Mesenchymal stem cell (in vitro differentiated cells and primary cell): ENCODE measurements at regions not wholly inside any gene's neighbourhood (a gene's known extent, or its start where the extent isn't known, plus 50 kb on each side); places are given as distances from the start of the nearest gene placed in this dataset.

Experiments used
- DNase-seq: peaks from one replicate; pipeline ENCODE4 v3.0.0-alpha.2; 2013
- H2AFZ ChIP-seq: one replicate; pipeline ENCODE4 v1.6.1; 2013; ENCODE audit warnings: low read depth, mild to moderate bottlenecking, control low read depth, inconsistent platforms, low read length, moderate library complexity
- H2AK5ac ChIP-seq: 2 replicates; pipeline ENCODE4 v1.6.1; 2013; ENCODE audit warnings: low read length, moderate library complexity, mild to moderate bottlenecking, inconsistent platforms; ENCODE audit not compliant: severe bottlenecking
- H2BK120ac ChIP-seq: one replicate; pipeline ENCODE4 v1.6.1; 2013; ENCODE audit warnings: low read depth, mild to moderate bottlenecking, inconsistent platforms, low read length, moderate library complexity
- H2BK12ac ChIP-seq, 2 experiments: one replicate each; pipeline ENCODE4 v1.6.1; 2013; ENCODE audit warnings: inconsistent platforms in 2 of 2, low read length in 2 of 2, mild to moderate bottlenecking in 2 of 2, moderate library complexity in 2 of 2, control low read depth in 1 of 2
- H2BK15ac ChIP-seq: one replicate; pipeline ENCODE4 v1.6.1; 2013; ENCODE audit warnings: mild to moderate bottlenecking, low read depth, inconsistent platforms; ENCODE audit not compliant: poor library complexity, severe bottlenecking
- H2BK5ac ChIP-seq: 2 replicates; pipeline ENCODE4 v1.6.1; 2013; ENCODE audit warnings: low read depth, mild to moderate bottlenecking, low read length, control low read depth, inconsistent platforms; ENCODE audit not compliant: poor library complexity, severe bottlenecking
- H3K14ac ChIP-seq, 2 experiments: one replicate each; pipeline ENCODE4 v1.6.1; 2013; ENCODE audit warnings: inconsistent platforms in 2 of 2, low read length in 2 of 2, control low read depth in 1 of 2, mild to moderate bottlenecking in 1 of 2, moderate library complexity in 1 of 2
- H3K18ac ChIP-seq, 2 experiments: one replicate each; pipeline ENCODE4 v1.6.1; 2013; ENCODE audit warnings: inconsistent platforms in 2 of 2, low read length in 2 of 2, control low read depth in 1 of 2, low read depth in 1 of 2, mild to moderate bottlenecking in 1 of 2
- H3K23ac ChIP-seq, 2 experiments: one replicate each; pipeline ENCODE4 v1.6.1; 2013; ENCODE audit warnings: inconsistent platforms in 2 of 2, low read length in 2 of 2, mild to moderate bottlenecking in 2 of 2, moderate library complexity in 2 of 2, control low read depth in 1 of 2
- H3K27ac ChIP-seq: 2 replicates; pipeline ENCODE4 v1.5.1; 2013; ENCODE audit warnings: mild to moderate bottlenecking, moderate library complexity, low read length, control low read depth, inconsistent platforms; ENCODE audit not compliant: poor library complexity, severe bottlenecking
- H3K27me3 ChIP-seq, 2 experiments: 2 replicates each; pipeline versions ENCODE4 v1.6.1 to v1.7.0; 2013; ENCODE audit warnings: low read length in 2 of 2, mild to moderate bottlenecking in 2 of 2, moderate library complexity in 2 of 2, control low read depth in 1 of 2, inconsistent platforms in 1 of 2; ENCODE audit not compliant: control insufficient read depth in 1 of 2, insufficient read depth in 1 of 2
- H3K36me3 ChIP-seq, 2 experiments: 2 replicates each; pipeline versions ENCODE4 v1.6.1 to v1.7.0; 2013; ENCODE audit warnings: low read length in 2 of 2, control low read depth in 1 of 2, inconsistent platforms in 1 of 2, low read depth in 1 of 2, mild to moderate bottlenecking in 1 of 2; ENCODE audit not compliant: insufficient read depth in 2 of 2, control insufficient read depth in 1 of 2
- H3K4ac ChIP-seq, 2 experiments: one replicate each; pipeline ENCODE4 v1.6.1; 2013; ENCODE audit warnings: inconsistent platforms in 2 of 2, low read length in 2 of 2, mild to moderate bottlenecking in 2 of 2, moderate library complexity in 2 of 2, control low read depth in 1 of 2, low read depth in 1 of 2
- H3K4me1 ChIP-seq: 2 replicates; pipeline ENCODE4 v1.6.1; 2013; ENCODE audit warnings: low read depth, low read length, control low read depth; ENCODE audit not compliant: control insufficient read depth, insufficient read depth
- H3K4me2 ChIP-seq: 2 replicates; pipeline ENCODE4 v1.6.1; 2013; ENCODE audit warnings: low read length, mild to moderate bottlenecking, inconsistent platforms; ENCODE audit not compliant: poor library complexity, severe bottlenecking
- H3K4me3 ChIP-seq, 2 experiments: 2 replicates each; pipeline versions ENCODE4 v1.5.1 to v1.7.0; 2013; ENCODE audit warnings: low read length in 2 of 2, mild to moderate bottlenecking in 2 of 2, control low read depth in 1 of 2, low read depth in 1 of 2; ENCODE audit not compliant: insufficient read depth in 1 of 2
- H3K79me1 ChIP-seq: replicated peaks from 2 replicates; pipeline ENCODE4 v1.6.1; 2013; ENCODE audit warnings: mild to moderate bottlenecking, control low read depth, low read length, inconsistent platforms; ENCODE audit not compliant: poor library complexity, severe bottlenecking
- H3K9ac ChIP-seq: 2 replicates; pipeline ENCODE4 v1.7.0; 2013; ENCODE audit warnings: mild to moderate bottlenecking, low read length, moderate library complexity
- H3K9me3 ChIP-seq: 2 replicates; pipeline ENCODE4 v1.7.0; 2013; ENCODE audit warnings: mild to moderate bottlenecking, low read length; ENCODE audit not compliant: control insufficient read depth
- H4K8ac ChIP-seq: one replicate; pipeline ENCODE4 v1.6.1; 2013; ENCODE audit warnings: inconsistent platforms, mild to moderate bottlenecking, low read length, moderate library complexity
- H4K91ac ChIP-seq: one replicate; pipeline ENCODE4 v1.6.1; 2013; ENCODE audit warnings: mild to moderate bottlenecking, low read length, inconsistent platforms
- WGBS: methylation state at CpG from one replicate; pipeline ENCODE4 v1.1.7; 2013; ENCODE audit warnings: mixed read lengths; 5-methylcytosine and 5-hydroxymethylcytosine counted together

DNA sequence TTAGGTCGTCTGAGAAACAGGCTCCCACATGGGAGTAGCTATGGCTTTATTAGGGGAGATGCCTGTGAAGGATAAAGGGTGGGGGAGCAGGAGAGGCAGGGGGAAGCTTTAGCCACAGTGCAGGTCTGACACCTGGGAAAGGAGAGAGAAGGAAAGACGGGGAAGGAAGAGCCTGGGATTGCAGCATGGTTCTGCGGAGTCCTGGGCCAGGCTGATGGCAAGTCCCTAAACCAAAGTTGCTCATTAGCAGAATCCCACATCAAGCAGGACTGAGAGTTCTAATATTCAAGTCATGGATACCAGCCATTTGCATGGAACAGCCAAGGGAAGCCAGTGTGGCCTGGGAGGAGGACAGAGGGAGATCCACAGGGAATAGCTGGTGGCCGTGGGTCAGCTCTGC lies 414.8 kb downstream of the RPS24 start:
- Histone ChIP-seq H3K4me1 (no peaks in the 10 kb centered on the region), H3K36me3 (no peaks in the 10 kb centered on the region), H3K4me3 (no peak overlapping the region), H3K27ac (no peak overlapping the region), H4K8ac (no peak overlapping the region), H3K4ac (no peak overlapping the region), H3K9ac (no peak overlapping the region), H2BK12ac (no peak overlapping the region), H4K91ac (no peak overlapping the region), H2BK120ac (no peak overlapping the region), H3K18ac (no peak overlapping the region), H3K14ac (no peak overlapping the region), H3K9me3 (no peaks in the 10 kb centered on the region), H3K27me3 (peaks cover 5 to 29% of the 10 kb centered on the region in 2 experiments), H3K79me1 (no peaks in the 10 kb centered on the region), H2AK5ac (no peak overlapping the region), H2BK15ac (no peak overlapping the region), H2BK5ac (no peak overlapping the region), H3K4me2 (no peak overlapping the region), H3K23ac (no peak overlapping the region), H2AFZ (no peak overlapping the region)
- DNase-seq, result no peak
- 83% methylated on average over 4 of the region's 4 CpGs for WGBS

DNA sequence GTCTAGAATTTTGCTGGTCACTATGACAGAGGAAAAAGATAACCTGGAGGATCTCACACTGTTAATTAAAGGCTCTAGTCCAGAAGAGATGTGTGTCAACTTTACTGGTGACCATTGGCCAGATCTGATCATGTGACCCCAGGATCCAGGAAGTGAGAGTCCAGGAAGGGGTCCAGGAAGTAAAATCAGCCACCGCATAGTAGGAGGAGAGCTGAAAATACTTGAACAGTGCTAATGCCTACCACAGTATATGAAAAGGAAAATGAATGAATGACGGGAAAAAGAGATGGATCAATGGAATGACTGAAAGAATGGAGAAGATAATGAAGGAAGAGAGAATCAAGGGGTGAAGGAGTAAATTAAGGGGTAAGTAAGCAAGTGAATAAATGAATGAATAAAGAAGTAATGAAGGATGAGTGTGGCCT lies 415.3 kb downstream of the RPS24 start:
- Histone ChIP-seq H3K27ac (no peak overlapping the region), H3K36me3 (no peaks in the 10 kb centered on the region), H3K79me1 (no peaks in the 10 kb centered on the region), H3K4me1 (no peaks in the 10 kb centered on the region), H2BK12ac (no peak overlapping the region), H2AK5ac (no peak overlapping the region), H3K4me2 (no peak overlapping the region), H2BK15ac (no peak overlapping the region), H4K91ac (no peak overlapping the region), H3K23ac (no peak overlapping the region), H3K4ac (no peak overlapping the region), H3K4me3 (no peak overlapping the region), H4K8ac (no peak overlapping the region), H3K18ac (no peak overlapping the region), H3K14ac (no peak overlapping the region), H3K27me3 (peaks cover 9 to 29% of the 10 kb centered on the region in 2 experiments), H3K9me3 (no peaks in the 10 kb centered on the region), H2AFZ (no peak overlapping the region), H2BK120ac (no peak overlapping the region), H3K9ac (no peak overlapping the region), H2BK5ac (no peak overlapping the region)
- 95% methylated on average over 2 of the region's 2 CpGs for WGBS
- DNase-seq, result no peak

DNA sequence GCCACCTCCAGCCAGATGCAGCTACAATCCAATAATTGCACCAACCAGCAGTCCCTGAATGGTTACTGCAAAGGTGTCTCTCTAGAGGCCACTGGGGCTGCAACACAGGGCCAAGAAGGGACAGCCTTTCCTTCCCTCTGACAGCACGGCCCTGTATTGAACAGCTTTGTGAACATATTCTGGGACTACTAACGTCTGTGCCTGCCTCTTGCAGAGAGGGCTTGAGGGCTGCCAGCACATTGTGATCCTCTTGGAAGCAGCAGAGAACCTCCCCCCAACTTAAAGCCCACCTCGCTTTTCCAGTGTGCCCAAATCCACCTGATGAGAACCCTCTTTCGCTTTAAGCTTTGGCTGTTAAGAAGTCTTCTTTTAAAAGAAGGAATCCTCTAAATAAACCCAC lies 415.9 kb downstream of the RPS24 start:
- Histone ChIP-seq H3K9me3 (no peaks in the 10 kb centered on the region), H3K4me2 (no peak overlapping the region), H4K8ac (no peak overlapping the region), H3K4ac (no peak overlapping the region), H3K79me1 (no peaks in the 10 kb centered on the region), H2BK120ac (no peak overlapping the region), H2BK12ac (no peak overlapping the region), H3K27me3 (peaks cover 10 to 29% of the 10 kb centered on the region in 2 experiments), H3K4me3 (no peak overlapping the region), H3K4me1 (no peaks in the 10 kb centered on the region), H2AFZ (no peak overlapping the region), H3K14ac (no peak overlapping the region), H3K23ac (no peak overlapping the region), H3K27ac (no peak overlapping the region), H2AK5ac (no peak overlapping the region), H3K36me3 (no peaks in the 10 kb centered on the region), H3K9ac (no peak overlapping the region), H3K18ac (no peak overlapping the region), H4K91ac (no peak overlapping the region), H2BK5ac (no peak overlapping the region), H2BK15ac (no peak overlapping the region)
- WGBS, result 83% methylated on average over 4 of the region's 4 CpGs
- DNase-seq, result no peak

DNA sequence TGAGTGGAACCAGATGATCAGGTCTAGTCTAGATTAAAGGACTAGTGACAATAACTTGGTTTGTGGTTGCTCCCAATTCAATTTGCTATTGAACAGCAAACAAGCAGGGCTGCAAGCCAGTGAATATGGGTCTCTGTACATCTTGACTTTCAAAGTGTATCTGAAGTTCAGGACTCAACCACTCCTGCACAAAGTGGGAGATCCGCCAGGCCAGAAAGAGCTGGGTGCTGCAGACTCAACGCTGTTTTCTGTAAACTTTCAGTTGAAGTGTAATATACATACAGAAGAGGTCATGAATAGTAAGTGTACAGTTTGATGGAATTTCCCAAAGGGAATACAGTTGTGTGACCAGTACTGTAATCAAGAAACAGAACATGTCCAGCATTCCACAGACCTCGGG lies 416.6 kb downstream of the RPS24 start:
- H2BK120ac ChIP-seq, result no peak overlapping the region
- H3K79me1 ChIP-seq, result no peaks in the 10 kb centered on the region
- H4K8ac ChIP-seq, result no peak overlapping the region
- no peak overlapping the region for H3K18ac ChIP-seq
- H2BK15ac ChIP-seq, result no peak overlapping the region
- no peak overlapping the region for H3K4me2 ChIP-seq
- no peak overlapping the region for H3K27ac ChIP-seq
- H3K4ac ChIP-seq, result no peak overlapping the region
- DNase-seq, result peak; percentile 35
- no peak overlapping the region for H4K91ac ChIP-seq
- WGBS, result 59% methylated on average over 3 of the region's 3 CpGs
- H3K4me3 ChIP-seq, result no peak overlapping the region
- no peak overlapping the region for H2AFZ ChIP-seq
- no peak overlapping the region for H2BK12ac ChIP-seq
- no peaks in the 10 kb centered on the region for H3K9me3 ChIP-seq
- no peaks in the 10 kb centered on the region for H3K36me3 ChIP-seq
- H2BK5ac ChIP-seq, result no peak overlapping the region
- no peak overlapping the region for H2AK5ac ChIP-seq
- H3K9ac ChIP-seq, result no peak overlapping the region
- no peaks in the 10 kb centered on the region for H3K4me1 ChIP-seq
- H3K23ac ChIP-seq, result no peak overlapping the region
- peaks cover 10 to 32% of the 10 kb centered on the region in 2 experiments for H3K27me3 ChIP-seq
- H3K14ac ChIP-seq, result no peak overlapping the region
